ENCODE measurements at regions not wholly inside any gene's neighbourhood (a gene's known extent, or its start where the extent isn't known, plus 50 kb on each side); places are given as distances from the start of the nearest gene placed in this dataset.
"Not testable (repeated sequence)": the region's sequence is repeated elsewhere in the genome, so short reads cannot be mapped to it uniquely, and the experiment has no call there.

DNA sequence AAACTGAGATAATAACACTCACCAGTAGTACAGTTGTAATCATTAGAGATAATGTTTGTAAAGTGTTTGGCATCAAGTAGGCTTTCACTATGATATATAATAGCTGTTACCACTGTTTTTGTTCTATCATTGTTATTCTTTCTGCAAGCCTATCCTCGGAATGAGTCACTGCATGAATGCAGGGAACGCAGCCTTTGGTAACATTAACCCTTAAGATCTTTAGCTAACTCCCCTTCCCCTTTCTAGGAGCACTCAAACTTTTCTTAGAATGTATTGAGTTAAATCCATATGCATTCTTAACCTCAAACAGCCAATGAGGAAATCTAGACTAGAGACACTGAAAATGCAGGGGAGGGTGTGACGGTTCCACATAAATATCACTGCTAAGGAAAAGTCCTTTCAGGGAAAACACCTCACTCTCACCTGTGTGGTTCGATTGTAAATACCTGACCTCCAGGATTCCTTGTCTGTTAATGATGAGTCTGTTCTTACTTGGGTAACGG, 467.3 kb downstream of the SETD4 start:
- ChIA-PET CTCF (interaction anchor here (0.8 to 1.4 kb wide), 4 partner anchors 13 to 848 kb away, joined by 3 to 6 read pairs (median 3); no protein-coding TSS in a partner anchor), POLR2A (no interaction called here)
- dilution Hi-C loops (cut with MboI; ENCODE audit: extremely low pct_ligation_motif_present, low sequenced_read_pairs): no loop called here
- peak; percentile 85 for TF ChIP-seq FOS (IDR thresholded peaks at IDR 0.05; ENCODE audit: borderline replicate concordance, insufficient read depth, low read length)
- TF ChIP-seq, protein P1, sequence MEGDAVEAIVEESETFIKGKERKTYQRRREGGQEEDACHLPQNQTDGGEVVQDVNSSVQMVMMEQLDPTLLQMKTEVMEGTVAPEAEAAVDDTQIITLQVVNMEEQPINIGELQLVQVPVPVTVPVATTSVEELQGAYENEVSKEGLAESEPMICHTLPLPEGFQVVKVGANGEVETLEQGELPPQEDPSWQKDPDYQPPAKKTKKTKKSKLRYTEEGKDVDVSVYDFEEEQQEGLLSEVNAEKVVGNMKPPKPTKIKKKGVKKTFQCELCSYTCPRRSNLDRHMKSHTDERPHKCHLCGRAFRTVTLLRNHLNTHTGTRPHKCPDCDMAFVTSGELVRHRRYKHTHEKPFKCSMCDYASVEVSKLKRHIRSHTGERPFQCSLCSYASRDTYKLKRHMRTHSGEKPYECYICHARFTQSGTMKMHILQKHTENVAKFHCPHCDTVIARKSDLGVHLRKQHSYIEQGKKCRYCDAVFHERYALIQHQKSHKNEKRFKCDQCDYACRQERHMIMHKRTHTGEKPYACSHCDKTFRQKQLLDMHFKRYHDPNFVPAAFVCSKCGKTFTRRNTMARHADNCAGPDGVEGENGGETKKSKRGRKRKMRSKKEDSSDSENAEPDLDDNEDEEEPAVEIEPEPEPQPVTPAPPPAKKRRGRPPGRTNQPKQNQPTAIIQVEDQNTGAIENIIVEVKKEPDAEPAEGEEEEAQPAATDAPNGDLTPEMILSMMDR (IDR thresholded peaks at IDR 0.05; ENCODE audit: extremely low read depth in 1 of 2, insufficient read depth in 1 of 2, low read depth in 1 of 2, low read length in 2 of 2): no peak
- peak; percentile 4 for TF ChIP-seq JUN (IDR thresholded peaks at IDR 0.05; ENCODE audit: borderline replicate concordance, insufficient read depth, insufficient read length, low read depth)
- Histone ChIP-seq H3K4me2 (ENCODE audit: insufficient read depth, low read length) (peak overlapping the region; percentile 17), H3K4me3 (replicated peaks in 1 of 3; ENCODE audit: insufficient read depth in 1 of 3, low read depth in 1 of 3, low read length in 3 of 3) (no peak overlapping the region), H3K79me2 (ENCODE audit: control insufficient read depth, insufficient read depth, low read length) (no peaks in the 10 kb centered on the region), H3K9ac (replicated peaks; ENCODE audit: extremely low read depth, insufficient read depth, low read length) (no peak overlapping the region), H3K36me3 (ENCODE audit: control insufficient read depth in 2 of 2, extremely low read depth in 1 of 2, insufficient read depth in 2 of 2, low read length in 2 of 2) (no peaks in the 10 kb centered on the region), H4K20me1 (replicated peaks; ENCODE audit: control insufficient read depth, extremely low read depth, insufficient read depth, low read length) (no peaks in the 10 kb centered on the region), H3K27ac (ENCODE audit: insufficient read depth, low read depth, low read length) (no peak overlapping the region), H3K9me3 (replicated peaks; ENCODE audit: control insufficient read depth, insufficient read depth, low read length) (no peaks in the 10 kb centered on the region), H2AFZ (ENCODE audit: low read depth, low read length) (no peak overlapping the region), H3K4me1 (ENCODE audit: control insufficient read depth, extremely low read depth, insufficient read depth, low read length) (peaks cover 10% of the 10 kb centered on the region), H3K27me3 (ENCODE audit: control insufficient read depth in 2 of 2, insufficient read depth in 2 of 2, low read length in 2 of 2) (peaks cover 5 to 6% of the 10 kb centered on the region in 2 experiments), H3K9me1 (replicated peaks; ENCODE audit: control insufficient read depth, extremely low read depth, insufficient read depth, low read length) (no peaks in the 10 kb centered on the region)
- FAIRE-seq: peak; percentile 63
- intact Hi-C loops (cut with micrococcal nuclease): no loop called here
- BruUV-seq (replicated peaks): no TSS peak
- peak; percentile 52 for DNase-seq (ENCODE audit: low read depth, low spot score)

DNA sequence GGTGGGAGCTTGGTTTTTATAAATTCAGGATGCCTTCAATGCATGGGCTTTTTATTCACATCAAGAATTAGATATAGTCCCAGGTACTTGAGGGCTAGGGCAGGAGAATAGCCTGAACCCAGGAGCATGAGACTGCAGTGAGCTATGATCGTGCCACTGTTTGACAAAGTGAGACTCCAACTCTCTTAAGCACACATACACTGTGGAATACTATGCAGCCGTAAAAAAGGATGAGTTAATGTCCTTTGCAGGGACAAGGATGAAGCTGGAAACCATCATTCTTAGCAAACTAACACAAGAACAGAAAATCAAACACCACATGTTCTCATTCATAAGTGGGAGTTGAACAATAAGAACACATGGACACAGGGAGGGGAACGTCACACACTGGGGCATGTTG, 470.0 kb downstream of the SETD4 start:
- FAIRE-seq; BruUV-seq (replicated peaks); H3K4me3 ChIP-seq (replicated peaks in 1 of 3; ENCODE audit: insufficient read depth in 1 of 3, low read depth in 1 of 3, low read length in 3 of 3); H3K9ac ChIP-seq (replicated peaks; ENCODE audit: extremely low read depth, insufficient read depth, low read length); H3K79me2 ChIP-seq (ENCODE audit: control insufficient read depth, insufficient read depth, low read length); H3K36me3 ChIP-seq (ENCODE audit: control insufficient read depth in 2 of 2, extremely low read depth in 1 of 2, insufficient read depth in 2 of 2, low read length in 2 of 2); H3K9me3 ChIP-seq (replicated peaks; ENCODE audit: control insufficient read depth, insufficient read depth, low read length); H4K20me1 ChIP-seq (replicated peaks; ENCODE audit: control insufficient read depth, extremely low read depth, insufficient read depth, low read length); H2AFZ ChIP-seq (ENCODE audit: low read depth, low read length); H3K9me1 ChIP-seq (replicated peaks; ENCODE audit: control insufficient read depth, extremely low read depth, insufficient read depth, low read length); H3K4me1 ChIP-seq (ENCODE audit: control insufficient read depth, extremely low read depth, insufficient read depth, low read length); DNase-seq (ENCODE audit: low read depth, low spot score); H3K27ac ChIP-seq (ENCODE audit: insufficient read depth, low read depth, low read length); H3K4me2 ChIP-seq (ENCODE audit: insufficient read depth, low read length); dilution Hi-C loops (cut with MboI; ENCODE audit: extremely low pct_ligation_motif_present, low sequenced_read_pairs); POLR2A ChIA-PET; intact Hi-C loops (cut with micrococcal nuclease): not testable (repeated sequence)
- peaks cover 8 to 12% of the 10 kb centered on the region in 2 experiments for H3K27me3 ChIP-seq (ENCODE audit: control insufficient read depth in 2 of 2, insufficient read depth in 2 of 2, low read length in 2 of 2)
- CTCF ChIA-PET: interaction anchor here (1.4 kb wide), 1 partner anchor 27 kb away, joined by 4 read pairs; no protein-coding TSS in a partner anchor

All from endothelial cell of umbilical vein (primary cell).